HepG2 (cell line): ENCODE measurements at regions not wholly inside any gene's neighbourhood (a gene's known extent, or its start where the extent isn't known, plus 50 kb on each side); places are given as distances from the start of the nearest gene placed in this dataset.

Source experiments
- ARID4A ChIP-seq: sonication (generic); formaldehyde crosslinking; IDR thresholded peaks from 2 replicates; pipeline ENCODE4 v1.5.0; 2020; ENCODE audit warnings: mild to moderate bottlenecking, missing genetic modification reagents, borderline replicate concordance
- BRD4 ChIP-seq: sonication (generic); formaldehyde crosslinking; IDR thresholded peaks from 2 replicates; pipeline ENCODE4 v1.4.0; 2020; ENCODE audit warnings: missing genetic modification reagents
- FOXK1 ChIP-seq: sonication (generic); formaldehyde crosslinking; IDR thresholded peaks from 2 replicates; pipeline ENCODE4 v1.4.0; 2020; ENCODE audit warnings: low read depth, missing genetic modification reagents, borderline replicate concordance
- FOXP1 ChIP-seq, 2 experiments: fragments of 450-650 bp in 1 of 2; IDR thresholded peaks; 2 replicates each; pipeline ENCODE4 v1.6.1; 2017 to 2018; ENCODE audit warnings: antibody characterized with exemption in 1 of 2
- GZF1 ChIP-seq: sonication (generic); formaldehyde crosslinking; IDR thresholded peaks from 2 replicates; pipeline ENCODE4 v1.5.1; 2020; ENCODE audit warnings: mild to moderate bottlenecking, missing genetic modification reagents
- MAFF ChIP-seq: IDR thresholded peaks from 2 replicates; pipeline ENCODE4 v1.6.1; 2011; ENCODE audit warnings: low read depth, low read length, improper control_type of control experiment
- RARG ChIP-seq: sonication (generic); formaldehyde crosslinking; IDR thresholded peaks from 2 replicates; pipeline ENCODE4 v1.4.0; 2020; ENCODE audit warnings: low read depth, mild to moderate bottlenecking, missing genetic modification reagents
- RBFOX2 ChIP-seq: fragments of 200-400 bp; formaldehyde crosslinking; IDR thresholded peaks from 2 replicates; pipeline ENCODE4 v1.6.1; 2017; ENCODE audit warnings: low read depth, mild to moderate bottlenecking, low read length
- RXRB ChIP-seq: IDR thresholded peaks from 2 replicates; pipeline ENCODE4 v1.6.1; 2016; ENCODE audit warnings: borderline replicate concordance, missing genetic modification reagents, missing compliant biosample characterization
- SP5 ChIP-seq: IDR thresholded peaks from 2 replicates; pipeline ENCODE4 v1.6.1; 2016; ENCODE audit warnings: low read depth, borderline replicate concordance
- ZIK1 ChIP-seq: sonication (generic); formaldehyde crosslinking; IDR thresholded peaks from 2 replicates; pipeline ENCODE4 v1.5.0; 2020; ENCODE audit warnings: mild to moderate bottlenecking, low read depth, missing genetic modification reagents, borderline replicate concordance
- ZNF30 ChIP-seq: sonication (generic); formaldehyde crosslinking; IDR thresholded peaks from 2 replicates; pipeline ENCODE4 v1.5.0; 2020; ENCODE audit warnings: mild to moderate bottlenecking, missing genetic modification reagents
- ZNF44 ChIP-seq: sonication (generic); formaldehyde crosslinking; IDR thresholded peaks from 2 replicates; pipeline ENCODE4 v1.5.1; 2020; ENCODE audit warnings: mild to moderate bottlenecking, missing genetic modification reagents
- ZNF543 ChIP-seq: sonication (generic); formaldehyde crosslinking; IDR thresholded peaks from 2 replicates; pipeline ENCODE4 v1.4.0; 2020; ENCODE audit warnings: mild to moderate bottlenecking, missing genetic modification reagents
- ZNF550 ChIP-seq: sonication (generic); formaldehyde crosslinking; IDR thresholded peaks from 2 replicates; pipeline ENCODE4 v1.4.0; 2020; ENCODE audit warnings: mild to moderate bottlenecking, missing genetic modification reagents, borderline replicate concordance
- ZNF572 ChIP-seq: sonication (generic); formaldehyde crosslinking; IDR thresholded peaks from 2 replicates; pipeline ENCODE4 v1.5.1; 2020; ENCODE audit warnings: mild to moderate bottlenecking, missing genetic modification reagents
- ZNF7 ChIP-seq: IDR thresholded peaks from 2 replicates; pipeline ENCODE4 v1.6.1; 2016; ENCODE audit warnings: missing biosample characterization, missing genetic modification reagents
- ZNF749 ChIP-seq: sonication (generic); formaldehyde crosslinking; IDR thresholded peaks from 2 replicates; pipeline ENCODE4 v1.8.0; 2022; ENCODE audit warnings: mild to moderate bottlenecking, missing genetic modification reagents, moderate library complexity, borderline replicate concordance
- TF ChIP-seq, protein P1 (sequence below): sonication (generic); formaldehyde crosslinking; IDR thresholded peaks from 2 replicates; pipeline ENCODE4 v1.4.0; 2020; ENCODE audit warnings: mild to moderate bottlenecking, missing genetic modification reagents
- TF ChIP-seq, protein P2 (sequence below): sonication (generic); formaldehyde crosslinking; IDR thresholded peaks from 2 replicates; pipeline ENCODE4 v1.4.0; 2020; ENCODE audit warnings: missing genetic modification reagents
- TF ChIP-seq, protein P3 (sequence below): IDR thresholded peaks from 2 replicates; pipeline ENCODE4 v1.6.1; 2012; ENCODE audit warnings: inconsistent platforms

- TF ChIP-seq, protein P1, sequence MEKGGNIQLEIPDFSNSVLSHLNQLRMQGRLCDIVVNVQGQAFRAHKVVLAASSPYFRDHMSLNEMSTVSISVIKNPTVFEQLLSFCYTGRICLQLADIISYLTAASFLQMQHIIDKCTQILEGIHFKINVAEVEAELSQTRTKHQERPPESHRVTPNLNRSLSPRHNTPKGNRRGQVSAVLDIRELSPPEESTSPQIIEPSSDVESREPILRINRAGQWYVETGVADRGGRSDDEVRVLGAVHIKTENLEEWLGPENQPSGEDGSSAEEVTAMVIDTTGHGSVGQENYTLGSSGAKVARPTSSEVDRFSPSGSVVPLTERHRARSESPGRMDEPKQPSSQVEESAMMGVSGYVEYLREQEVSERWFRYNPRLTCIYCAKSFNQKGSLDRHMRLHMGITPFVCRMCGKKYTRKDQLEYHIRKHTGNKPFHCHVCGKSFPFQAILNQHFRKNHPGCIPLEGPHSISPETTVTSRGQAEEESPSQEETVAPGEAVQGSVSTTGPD (CRISPR knock-in tag) = no peak
- TF ChIP-seq MAFF (no peak), ARID4A (no peak), ZNF572 (no peak), ZNF550 (CRISPR knock-in tag) (no peak), ZIK1 (CRISPR knock-in tag) (no peak), ZNF30 (CRISPR knock-in tag) (no peak), RARG (no peak), ZNF543 (no peak), ZNF44 (CRISPR knock-in tag) (no peak), RXRB (CRISPR knock-in tag) (peak; percentile 90), SP5 (peak; percentile 40; the same call in 1 of the 2 replicates), RBFOX2 (no peak), FOXK1 (peak; percentile 89; the same call in 1 of the 2 replicates), ZNF749 (no peak), ZNF7 (no peak), GZF1 (CRISPR knock-in tag) (no peak), BRD4 (no peak), FOXP1 (IDR thresholded peaks at IDR 0.05) (peak; percentile 58; the same call in 1 of the 2 replicates), FOXP1 (CRISPR knock-in tag; IDR thresholded peaks at IDR 0.05) (peak; percentile 99)
- TF ChIP-seq, protein P2, sequence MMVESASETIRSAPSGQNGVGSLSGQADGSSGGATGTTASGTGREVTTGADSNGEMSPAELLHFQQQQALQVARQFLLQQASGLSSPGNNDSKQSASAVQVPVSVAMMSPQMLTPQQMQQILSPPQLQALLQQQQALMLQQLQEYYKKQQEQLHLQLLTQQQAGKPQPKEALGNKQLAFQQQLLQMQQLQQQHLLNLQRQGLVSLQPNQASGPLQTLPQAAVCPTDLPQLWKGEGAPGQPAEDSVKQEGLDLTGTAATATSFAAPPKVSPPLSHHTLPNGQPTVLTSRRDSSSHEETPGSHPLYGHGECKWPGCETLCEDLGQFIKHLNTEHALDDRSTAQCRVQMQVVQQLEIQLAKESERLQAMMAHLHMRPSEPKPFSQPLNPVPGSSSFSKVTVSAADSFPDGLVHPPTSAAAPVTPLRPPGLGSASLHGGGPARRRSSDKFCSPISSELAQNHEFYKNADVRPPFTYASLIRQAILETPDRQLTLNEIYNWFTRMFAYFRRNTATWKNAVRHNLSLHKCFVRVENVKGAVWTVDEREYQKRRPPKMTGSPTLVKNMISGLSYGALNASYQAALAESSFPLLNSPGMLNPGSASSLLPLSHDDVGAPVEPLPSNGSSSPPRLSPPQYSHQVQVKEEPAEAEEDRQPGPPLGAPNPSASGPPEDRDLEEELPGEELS (CRISPR knock-in tag) = peak; percentile 99
- TF ChIP-seq, protein P3, sequence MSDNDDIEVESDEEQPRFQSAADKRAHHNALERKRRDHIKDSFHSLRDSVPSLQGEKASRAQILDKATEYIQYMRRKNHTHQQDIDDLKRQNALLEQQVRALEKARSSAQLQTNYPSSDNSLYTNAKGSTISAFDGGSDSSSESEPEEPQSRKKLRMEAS = peak; percentile 71
Measured at GRCh38 chr7:12941512-12941911, 254.1 kb downstream of the ARL4A start (continued).
